Mammary epithelial cell (primary cell): ENCODE measurements at regions not wholly inside any gene's neighbourhood (a gene's known extent, or its start where the extent isn't known, plus 50 kb on each side); places are given as distances from the start of the nearest gene placed in this dataset.

Source experiments
- EZH2 ChIP-seq: IDR thresholded peaks from 2 replicates; pipeline ENCODE4 v1.6.1; 2012; ENCODE audit warnings: low read length, inconsistent platforms, borderline replicate concordance
- TF ChIP-seq, protein P1 (sequence below), 2 donors: IDR thresholded peaks in 1 of 2; conservative IDR thresholded peaks in 1 of 2; 2 replicates each; pipeline ENCODE4 v1.5.1; 2011 to 2012; ENCODE audit warnings: inconsistent platforms in 2 of 2, low read length in 2 of 2, mild to moderate bottlenecking in 2 of 2, control low read depth in 1 of 2, low read depth in 1 of 2; ENCODE audit not compliant: insufficient read depth in 1 of 2; ENCODE audit errors: extremely low read depth in 1 of 2

DNA sequence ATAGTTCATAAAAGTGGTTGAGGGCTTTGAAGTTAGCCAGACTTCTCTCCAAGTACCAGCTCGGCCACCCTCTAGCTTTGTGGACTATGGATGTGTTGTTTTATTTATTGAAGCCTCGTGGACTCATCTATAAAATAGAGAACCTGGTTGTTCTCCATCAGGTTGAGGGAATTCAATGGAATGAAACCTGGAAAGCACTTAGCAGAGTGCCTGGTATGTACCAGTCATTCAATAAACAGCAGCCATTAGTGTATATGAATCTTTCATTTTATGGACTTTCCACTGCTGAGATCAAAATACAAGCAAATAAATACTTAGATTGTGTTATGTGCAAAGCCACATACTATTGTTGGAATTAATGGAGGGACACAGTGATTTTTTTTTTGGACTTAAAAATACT, 206.8 kb downstream of the SOX4 start:
- TF ChIP-seq, protein P1, sequence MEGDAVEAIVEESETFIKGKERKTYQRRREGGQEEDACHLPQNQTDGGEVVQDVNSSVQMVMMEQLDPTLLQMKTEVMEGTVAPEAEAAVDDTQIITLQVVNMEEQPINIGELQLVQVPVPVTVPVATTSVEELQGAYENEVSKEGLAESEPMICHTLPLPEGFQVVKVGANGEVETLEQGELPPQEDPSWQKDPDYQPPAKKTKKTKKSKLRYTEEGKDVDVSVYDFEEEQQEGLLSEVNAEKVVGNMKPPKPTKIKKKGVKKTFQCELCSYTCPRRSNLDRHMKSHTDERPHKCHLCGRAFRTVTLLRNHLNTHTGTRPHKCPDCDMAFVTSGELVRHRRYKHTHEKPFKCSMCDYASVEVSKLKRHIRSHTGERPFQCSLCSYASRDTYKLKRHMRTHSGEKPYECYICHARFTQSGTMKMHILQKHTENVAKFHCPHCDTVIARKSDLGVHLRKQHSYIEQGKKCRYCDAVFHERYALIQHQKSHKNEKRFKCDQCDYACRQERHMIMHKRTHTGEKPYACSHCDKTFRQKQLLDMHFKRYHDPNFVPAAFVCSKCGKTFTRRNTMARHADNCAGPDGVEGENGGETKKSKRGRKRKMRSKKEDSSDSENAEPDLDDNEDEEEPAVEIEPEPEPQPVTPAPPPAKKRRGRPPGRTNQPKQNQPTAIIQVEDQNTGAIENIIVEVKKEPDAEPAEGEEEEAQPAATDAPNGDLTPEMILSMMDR (conservative IDR thresholded peaks at IDR 0.05 in 1 of 2, IDR thresholded peaks at IDR 0.05 in 1 of 2; ENCODE audit: extremely low read depth in 1 of 2, insufficient read depth in 1 of 2, low read depth in 1 of 2, low read length in 2 of 2), result no peak
- no peak for TF ChIP-seq EZH2
